ENCODE measurements at regions not wholly inside any gene's neighbourhood (a gene's known extent, or its start where the extent isn't known, plus 50 kb on each side); places are given as distances from the start of the nearest gene placed in this dataset.

GRCh38 chr3:95348879-95349278 is 1286.0 kb downstream of the NSUN3 start:
- H3K27ac ChIP-seq, result no peak overlapping the region
- DNase-seq (ENCODE audit: low read depth in 1 of 2, low spot score in 1 of 2), result no peak
- TF ChIP-seq, protein P1, sequence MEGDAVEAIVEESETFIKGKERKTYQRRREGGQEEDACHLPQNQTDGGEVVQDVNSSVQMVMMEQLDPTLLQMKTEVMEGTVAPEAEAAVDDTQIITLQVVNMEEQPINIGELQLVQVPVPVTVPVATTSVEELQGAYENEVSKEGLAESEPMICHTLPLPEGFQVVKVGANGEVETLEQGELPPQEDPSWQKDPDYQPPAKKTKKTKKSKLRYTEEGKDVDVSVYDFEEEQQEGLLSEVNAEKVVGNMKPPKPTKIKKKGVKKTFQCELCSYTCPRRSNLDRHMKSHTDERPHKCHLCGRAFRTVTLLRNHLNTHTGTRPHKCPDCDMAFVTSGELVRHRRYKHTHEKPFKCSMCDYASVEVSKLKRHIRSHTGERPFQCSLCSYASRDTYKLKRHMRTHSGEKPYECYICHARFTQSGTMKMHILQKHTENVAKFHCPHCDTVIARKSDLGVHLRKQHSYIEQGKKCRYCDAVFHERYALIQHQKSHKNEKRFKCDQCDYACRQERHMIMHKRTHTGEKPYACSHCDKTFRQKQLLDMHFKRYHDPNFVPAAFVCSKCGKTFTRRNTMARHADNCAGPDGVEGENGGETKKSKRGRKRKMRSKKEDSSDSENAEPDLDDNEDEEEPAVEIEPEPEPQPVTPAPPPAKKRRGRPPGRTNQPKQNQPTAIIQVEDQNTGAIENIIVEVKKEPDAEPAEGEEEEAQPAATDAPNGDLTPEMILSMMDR (IDR thresholded peaks at IDR 0.05; ENCODE audit: low read depth, low read length), result no peak
- H3K4me1 ChIP-seq (ENCODE audit: low read depth), result peaks cover 16% of the 10 kb centered on the region
- no peaks in the 10 kb centered on the region for H3K9me3 ChIP-seq (ENCODE audit: low read depth)
- H3K4me3 ChIP-seq, result no peak overlapping the region
- H3K36me3 ChIP-seq, result no peaks in the 10 kb centered on the region
- no peaks in the 10 kb centered on the region for H3K27me3 ChIP-seq

DNA sequence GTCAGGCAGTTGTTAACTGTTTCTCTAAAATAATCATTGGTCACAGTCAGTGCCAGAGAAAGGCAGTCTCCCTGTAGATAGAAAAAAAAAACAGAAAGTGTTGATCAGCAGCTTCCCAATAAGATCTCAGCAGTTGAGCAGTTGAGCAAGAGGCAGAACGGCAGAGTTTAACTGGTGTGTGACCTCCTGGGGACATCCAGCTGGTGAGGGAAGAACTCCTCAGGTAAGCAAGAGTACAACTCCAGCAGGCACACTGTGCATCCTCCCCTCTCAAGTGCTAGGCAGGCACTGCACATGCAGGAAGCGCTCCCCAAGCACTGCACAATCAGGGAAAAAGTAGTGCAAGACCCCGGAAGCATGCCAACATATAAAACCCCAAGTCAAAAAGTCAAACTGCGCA is 1287.2 kb downstream of the NSUN3 start:
- Histone ChIP-seq H3K4me3 (no peak overlapping the region), H3K4me1 (ENCODE audit: low read depth) (peaks cover 16% of the 10 kb centered on the region), H3K27me3 (no peaks in the 10 kb centered on the region), H3K9me3 (ENCODE audit: low read depth) (no peaks in the 10 kb centered on the region), H3K27ac (no peak overlapping the region), H3K36me3 (no peaks in the 10 kb centered on the region)
- TF ChIP-seq, protein P1 (IDR thresholded peaks at IDR 0.05; ENCODE audit: low read depth, low read length), result no peak
- no peak for DNase-seq (ENCODE audit: low read depth in 1 of 2, low spot score in 1 of 2)

- Histone ChIP-seq H3K9me3 (ENCODE audit: low read depth) (no peaks in the 10 kb centered on the region), H3K27me3 (no peaks in the 10 kb centered on the region), H3K36me3 (no peaks in the 10 kb centered on the region), H3K4me1 (ENCODE audit: low read depth) (peaks cover 16% of the 10 kb centered on the region), H3K4me3 (no peak overlapping the region), H3K27ac (peak overlapping the region; percentile 44)
- TF ChIP-seq, protein P1 (IDR thresholded peaks at IDR 0.05; ENCODE audit: low read depth, low read length), result no peak
- DNase-seq (ENCODE audit: low read depth in 1 of 2, low spot score in 1 of 2), result peak in 1 of 2 donors; percentile 29
These were observed 1288.3 kb downstream of the NSUN3 start for GRCh38 chr3:95351158-95351557.

- no peaks in the 10 kb centered on the region for H3K36me3 ChIP-seq
- H3K27me3 ChIP-seq, result no peaks in the 10 kb centered on the region
- H3K4me3 ChIP-seq, result no peak overlapping the region
- no peak overlapping the region for H3K27ac ChIP-seq
- no peaks in the 10 kb centered on the region for H3K9me3 ChIP-seq (ENCODE audit: low read depth)
- no peak for DNase-seq (ENCODE audit: low read depth in 1 of 2, low spot score in 1 of 2)
- peaks cover 16% of the 10 kb centered on the region for H3K4me1 ChIP-seq (ENCODE audit: low read depth)
- TF ChIP-seq, protein P1 (IDR thresholded peaks at IDR 0.05; ENCODE audit: low read depth, low read length), result no peak
These were observed 1289.6 kb downstream of the NSUN3 start for GRCh38 chr3:95352471-95352870.

GRCh38 chr3:95354489-95354888 is 1291.6 kb downstream of the NSUN3 start:
- no peak overlapping the region for H3K27ac ChIP-seq
- H3K27me3 ChIP-seq, result no peaks in the 10 kb centered on the region
- H3K4me3 ChIP-seq, result no peak overlapping the region
- H3K4me1 ChIP-seq (ENCODE audit: low read depth), result peaks cover 16% of the 10 kb centered on the region
- no peaks in the 10 kb centered on the region for H3K36me3 ChIP-seq
- DNase-seq (ENCODE audit: low read depth in 1 of 2, low spot score in 1 of 2), result no peak
- TF ChIP-seq, protein P1 (IDR thresholded peaks at IDR 0.05; ENCODE audit: low read depth, low read length), result no peak
- H3K9me3 ChIP-seq (ENCODE audit: low read depth), result no peaks in the 10 kb centered on the region

Measured in cardiac muscle cell (in vitro differentiated cells and primary cell).